ENCODE measurements at regions not wholly inside any gene's neighbourhood (a gene's known extent, or its start where the extent isn't known, plus 50 kb on each side); places are given as distances from the start of the nearest gene placed in this dataset.

GRCh38 chr14:85247071-85247470, 282.9 kb upstream of the FLRT2 start:
- DNase-seq (ENCODE audit: low spot score), result no peak
- Histone ChIP-seq H3K4me3 (no peak overlapping the region), H3K4me1 (replicated peaks) (no peaks in the 10 kb centered on the region), H3K27ac (no peak overlapping the region), H3K27me3 (replicated peaks; ENCODE audit: insufficient read depth) (no peaks in the 10 kb centered on the region), H3K9me3 (no peaks in the 10 kb centered on the region), H3K36me3 (no peaks in the 10 kb centered on the region)
- no peak for TF ChIP-seq CTCF (IDR thresholded peaks at IDR 0.05)
- TF ChIP-seq POLR2A (IDR thresholded peaks at IDR 0.05), result no peak
- TF ChIP-seq POLR2AphosphoS5 (IDR thresholded peaks at IDR 0.05), result no peak
- 91% methylated on average over 3 of the region's 3 CpGs for WGBS
- intact Hi-C loops (cut with DNase I), result no loop called here

GRCh38 chr14:85248881-85249635, 280.9 kb upstream of the FLRT2 start:
- TF ChIP-seq CTCF (IDR thresholded peaks at IDR 0.05) (no peak), POLR2A (IDR thresholded peaks at IDR 0.05) (no peak), POLR2AphosphoS5 (IDR thresholded peaks at IDR 0.05) (no peak)
- Histone ChIP-seq H3K4me3 (no peak overlapping the region), H3K36me3 (no peaks in the 10 kb centered on the region), H3K4me1 (replicated peaks) (no peaks in the 10 kb centered on the region), H3K27ac (no peak overlapping the region), H3K9me3 (no peaks in the 10 kb centered on the region), H3K27me3 (replicated peaks; ENCODE audit: insufficient read depth) (no peaks in the 10 kb centered on the region)
- DNase-seq (ENCODE audit: low spot score), result no peak
- WGBS, result 44% methylated on average over 4 of the region's 4 CpGs
- intact Hi-C loops (cut with DNase I), result no loop called here

- 50% methylated on average over 8 of the region's 8 CpGs for WGBS
- intact Hi-C loops (cut with DNase I), result no loop called here
- H3K27ac ChIP-seq, result no peak overlapping the region
Measured at GRCh38 chr14:85250414-85251189, 279.3 kb upstream of the FLRT2 start.

GRCh38 chr14:85252011-85252410, 277.9 kb upstream of the FLRT2 start:
- 89% methylated on average over 1 of the region's 1 CpG for WGBS
- TF ChIP-seq CTCF (IDR thresholded peaks at IDR 0.05) (no peak), POLR2AphosphoS5 (IDR thresholded peaks at IDR 0.05) (no peak), POLR2A (IDR thresholded peaks at IDR 0.05) (no peak)
- intact Hi-C loops (cut with DNase I), result no loop called here
- Histone ChIP-seq H3K4me1 (replicated peaks) (no peaks in the 10 kb centered on the region), H3K27me3 (replicated peaks; ENCODE audit: insufficient read depth) (no peaks in the 10 kb centered on the region), H3K4me3 (no peak overlapping the region), H3K27ac (no peak overlapping the region), H3K9me3 (no peaks in the 10 kb centered on the region), H3K36me3 (no peaks in the 10 kb centered on the region)
- no peak for DNase-seq (ENCODE audit: low spot score)

More at GRCh38 chr14:85250414-85251189, 279.3 kb upstream of the FLRT2 start:
- Histone ChIP-seq H3K9me3 (no peaks in the 10 kb centered on the region), H3K4me3 (no peak overlapping the region), H3K27me3 (replicated peaks; ENCODE audit: insufficient read depth) (no peaks in the 10 kb centered on the region), H3K4me1 (replicated peaks) (no peaks in the 10 kb centered on the region), H3K36me3 (no peaks in the 10 kb centered on the region)
- DNase-seq (ENCODE audit: low spot score), result no peak
- TF ChIP-seq POLR2AphosphoS5 (IDR thresholded peaks at IDR 0.05) (no peak), CTCF (IDR thresholded peaks at IDR 0.05) (no peak), POLR2A (IDR thresholded peaks at IDR 0.05) (no peak)

Measured in prostate gland (tissue), 2 donors.